Activated CD4-positive, alpha-beta T cell treated with anti-CD3 and anti-CD28 coated beads for 36 hours (primary cell): ENCODE measurements at regions not wholly inside any gene's neighbourhood (a gene's known extent, or its start where the extent isn't known, plus 50 kb on each side); places are given as distances from the start of the nearest gene placed in this dataset.

Experiments
- ATAC-seq: fragments of 200-7000 bp; cut with Tn5 transposase; one replicate; pipeline ENCODE4 v1.10.0; 2021; ENCODE audit warnings: mild to moderate bottlenecking, moderate library complexity
- CTCF ChIA-PET: fragments of 350-600 bp; sonication (Branson Sonifier 250); formaldehyde crosslinking; loops from one replicate; lab custom pipeline; 2021; ENCODE audit warnings: antibody characterized with exemption; lab: Charles Lee
- POLR2A ChIA-PET: fragments of 350-600 bp; sonication (Branson Sonifier 250); formaldehyde crosslinking; loops from one replicate; lab custom pipeline; 2021; ENCODE audit warnings: antibody characterized with exemption, inconsistent platforms; lab: Charles Lee
- DNase-seq: peaks from one replicate; pipeline ENCODE4 v3.0.0-alpha.2; 2020
- H3K27ac Mint-ChIP-seq: one replicate; pipeline ENCODE4 v1.8.0; 2021; ENCODE audit warnings: mixed read lengths
- H3K27me3 Mint-ChIP-seq: one replicate; pipeline ENCODE4 v1.8.0; 2021; ENCODE audit warnings: mixed read lengths
- H3K36me3 Mint-ChIP-seq: one replicate; pipeline ENCODE4 v1.8.0; 2021; ENCODE audit warnings: low read depth, mixed read lengths
- H3K4me1 Mint-ChIP-seq: one replicate; pipeline ENCODE4 v1.8.0; 2021; ENCODE audit warnings: mixed read lengths
- H3K4me3 Mint-ChIP-seq: one replicate; pipeline ENCODE4 v1.8.0; 2021; ENCODE audit warnings: mild to moderate bottlenecking, moderate library complexity, mixed read lengths
- H3K9me3 Mint-ChIP-seq: one replicate; pipeline ENCODE4 v1.8.0; 2021; ENCODE audit warnings: low read depth, mixed read lengths
- intact Hi-C, 2 experiments: fragments of 100-400 bp; cut with DNase I in 1 of 2; cut with micrococcal nuclease in 1 of 2; formaldehyde crosslinking; loops; one replicate each; pipeline versions ENCODE4 v1.14.2 to v1.15.1; 2022 to 2024; cut with DNase I, micrococcal nuclease

- Mint-ChIP-seq H3K27me3 (peaks cover 6% of the 10 kb centered on the region), H3K4me1 (no peaks in the 10 kb centered on the region), H3K4me3 (no peak overlapping the region), H3K36me3 (no peaks in the 10 kb centered on the region), H3K9me3 (no peaks in the 10 kb centered on the region), H3K27ac (no peak overlapping the region)
- ATAC-seq: no peak
- intact Hi-C loops: loop anchor here in 1 of 2 experiments (10.0 kb wide), 1 partner anchor 1721 kb away; no protein-coding TSS in a partner anchor
- ChIA-PET POLR2A (no interaction called here), CTCF (no interaction called here)
- DNase-seq: no peak
These were observed 93.2 kb downstream of the PTCSC3 start for GRCh38 chr14:36083317-36083716.

- CTCF ChIA-PET: no interaction called here
- H3K36me3 Mint-ChIP-seq: no peaks in the 10 kb centered on the region
- no peaks in the 10 kb centered on the region for H3K9me3 Mint-ChIP-seq
- H3K27ac Mint-ChIP-seq: no peak overlapping the region
- H3K4me3 Mint-ChIP-seq: no peak overlapping the region
- peaks cover 12% of the 10 kb centered on the region for H3K27me3 Mint-ChIP-seq
- H3K4me1 Mint-ChIP-seq: no peaks in the 10 kb centered on the region
- intact Hi-C loops: no loop called here
- ATAC-seq (no peak), DNase-seq (no peak)
- POLR2A ChIA-PET: no interaction called here
These were observed 98.4 kb downstream of the PTCSC3 start for GRCh38 chr14:36078080-36078479.

GRCh38 chr14:36076197-36076596 lies 100.3 kb downstream of the PTCSC3 start:
- no peak overlapping the region for H3K4me3 Mint-ChIP-seq
- ATAC-seq (no peak), DNase-seq (no peak)
- intact Hi-C loops: no loop called here
- peaks cover 21% of the 10 kb centered on the region for H3K27me3 Mint-ChIP-seq
- H3K36me3 Mint-ChIP-seq: no peaks in the 10 kb centered on the region
- H3K4me1 Mint-ChIP-seq: no peaks in the 10 kb centered on the region
- no peaks in the 10 kb centered on the region for H3K9me3 Mint-ChIP-seq
- ChIA-PET POLR2A (no interaction called here), CTCF (interaction anchor here (1.3 kb wide), 1 partner anchor 481 kb away, joined by 3 read pairs; no protein-coding TSS in a partner anchor)
- no peak overlapping the region for H3K27ac Mint-ChIP-seq

- Mint-ChIP-seq H3K27ac (no peak overlapping the region), H3K4me1 (no peaks in the 10 kb centered on the region), H3K27me3 (peaks cover 24% of the 10 kb centered on the region), H3K4me3 (no peak overlapping the region), H3K9me3 (no peaks in the 10 kb centered on the region), H3K36me3 (no peaks in the 10 kb centered on the region)
- ChIA-PET POLR2A (no interaction called here), CTCF (interaction anchor here (1.0 kb wide), 1 partner anchor 298 kb away, joined by 3 read pairs; no protein-coding TSS in a partner anchor)
- intact Hi-C loops: no loop called here
- DNase-seq (no peak), ATAC-seq (no peak)
These were observed 101.3 kb downstream of the PTCSC3 start for GRCh38 chr14:36075203-36075602.

GRCh38 chr14:36070720-36071043 lies 105.8 kb downstream of the PTCSC3 start:
- no peak overlapping the region for H3K4me3 Mint-ChIP-seq
- intact Hi-C loops: loop anchor here (1.0 to 2.0 kb wide), 4 partner anchors 304 to 535 kb away; no protein-coding TSS in a partner anchor
- H3K4me1 Mint-ChIP-seq: no peaks in the 10 kb centered on the region
- POLR2A ChIA-PET: no interaction called here
- ATAC-seq (no peak), DNase-seq (no peak)
- H3K27ac Mint-ChIP-seq: no peak overlapping the region
- H3K27me3 Mint-ChIP-seq: peaks cover 19% of the 10 kb centered on the region
- no peaks in the 10 kb centered on the region for H3K36me3 Mint-ChIP-seq
- no peaks in the 10 kb centered on the region for H3K9me3 Mint-ChIP-seq
- CTCF ChIA-PET: interaction anchor here (0.8 to 4.8 kb wide), 11 partner anchors 8 to 485 kb away, joined by 3 to 48 read pairs (median 6); no protein-coding TSS in a partner anchor

GRCh38 chr14:36070031-36070719 lies 106.3 kb downstream of the PTCSC3 start:
- ChIA-PET POLR2A (no interaction called here), CTCF (interaction anchor here (0.5 to 4.8 kb wide), 29 partner anchors 9 to 508 kb away, joined by 3 to 48 read pairs (median 4); no protein-coding TSS in a partner anchor)
- peaks cover 19% of the 10 kb centered on the region for H3K27me3 Mint-ChIP-seq
- no peaks in the 10 kb centered on the region for H3K36me3 Mint-ChIP-seq
- H3K4me3 Mint-ChIP-seq: no peak overlapping the region
- H3K4me1 Mint-ChIP-seq: no peaks in the 10 kb centered on the region
- DNase-seq (peak; percentile 75), ATAC-seq (peak; percentile 74)
- intact Hi-C loops: loop anchor here (1.0 to 2.0 kb wide), 4 partner anchors 304 to 535 kb away; no protein-coding TSS in a partner anchor
- H3K9me3 Mint-ChIP-seq: no peaks in the 10 kb centered on the region
- H3K27ac Mint-ChIP-seq: no peak overlapping the region

- Mint-ChIP-seq H3K27ac (no peak overlapping the region), H3K27me3 (peaks cover 22% of the 10 kb centered on the region), H3K4me3 (no peak overlapping the region), H3K4me1 (no peaks in the 10 kb centered on the region), H3K9me3 (no peaks in the 10 kb centered on the region), H3K36me3 (no peaks in the 10 kb centered on the region)
- CTCF ChIA-PET: interaction anchor here (0.5 to 4.8 kb wide), 26 partner anchors 12 to 484 kb away, joined by 3 to 48 read pairs (median 4); no protein-coding TSS in a partner anchor
- POLR2A ChIA-PET: interaction anchor here (0.6 kb wide), 1 partner anchor 81 kb away, joined by 6 read pairs; no protein-coding TSS in a partner anchor
- intact Hi-C loops: loop anchor here (1.0 to 10.0 kb wide), 3 partner anchors 186 to 535 kb away; no protein-coding TSS in a partner anchor
- ATAC-seq (peak; percentile 88), DNase-seq (peak; percentile 55)
These were observed 107.0 kb downstream of the PTCSC3 start for GRCh38 chr14:36069535-36069900.

GRCh38 chr14:36068777-36069534 lies 107.6 kb downstream of the PTCSC3 start:
- Mint-ChIP-seq H3K36me3 (no peaks in the 10 kb centered on the region), H3K9me3 (no peaks in the 10 kb centered on the region), H3K27ac (no peak overlapping the region), H3K27me3 (peaks cover 22% of the 10 kb centered on the region), H3K4me3 (no peak overlapping the region), H3K4me1 (no peaks in the 10 kb centered on the region)
- POLR2A ChIA-PET: interaction anchor here (0.6 kb wide), 1 partner anchor 81 kb away, joined by 6 read pairs; no protein-coding TSS in a partner anchor
- intact Hi-C loops: loop anchor here (1.0 to 10.0 kb wide), 3 partner anchors 186 to 536 kb away; no protein-coding TSS in a partner anchor
- CTCF ChIA-PET: interaction anchor here (0.7 to 4.8 kb wide), 29 partner anchors 8 to 526 kb away, joined by 3 to 48 read pairs (median 4); no protein-coding TSS in a partner anchor
- DNase-seq: no peak
- no peak for ATAC-seq

GRCh38 chr14:36067428-36068187 lies 108.9 kb downstream of the PTCSC3 start:
- Mint-ChIP-seq H3K27me3 (peaks cover 24% of the 10 kb centered on the region), H3K4me3 (no peak overlapping the region), H3K9me3 (no peaks in the 10 kb centered on the region), H3K4me1 (no peaks in the 10 kb centered on the region), H3K27ac (no peak overlapping the region), H3K36me3 (no peaks in the 10 kb centered on the region)
- DNase-seq (no peak), ATAC-seq (no peak)
- CTCF ChIA-PET: interaction anchor here (0.7 to 4.8 kb wide), 7 partner anchors 16 to 308 kb away, joined by 3 to 48 read pairs (median 4); no protein-coding TSS in a partner anchor
- intact Hi-C loops: loop anchor here in 1 of 2 experiments (10.0 kb wide), 1 partner anchor 537 kb away; no protein-coding TSS in a partner anchor
- POLR2A ChIA-PET: no interaction called here

GRCh38 chr14:36066636-36067035 lies 109.9 kb downstream of the PTCSC3 start:
- DNase-seq: no peak
- Mint-ChIP-seq H3K36me3 (no peaks in the 10 kb centered on the region), H3K4me1 (no peaks in the 10 kb centered on the region), H3K27ac (no peak overlapping the region), H3K27me3 (peaks cover 25% of the 10 kb centered on the region), H3K9me3 (no peaks in the 10 kb centered on the region), H3K4me3 (no peak overlapping the region)
- intact Hi-C loops: loop anchor here in 1 of 2 experiments (10.0 kb wide), 1 partner anchor 538 kb away; no protein-coding TSS in a partner anchor
- ChIA-PET CTCF (interaction anchor here (1.0 kb wide), 1 partner anchor 183 kb away, joined by 3 read pairs; no protein-coding TSS in a partner anchor), POLR2A (no interaction called here)
- no peak for ATAC-seq
